OCI-LY7 (cell line): ENCODE measurements at regions not wholly inside any gene's neighbourhood (a gene's known extent, or its start where the extent isn't known, plus 50 kb on each side); places are given as distances from the start of the nearest gene placed in this dataset.

ENCODE experiments used
- BruUV-seq: library from RNA; stranded (reverse); fragments of 400-500 nt; replicated peaks from 2 replicates; lab custom pipeline; 2021; lab: Mats Ljungman, UMichigan
- CTCF ChIA-PET: fragments of 300-600 bp; sonication (Branson Sonifier 250); formaldehyde crosslinking; loops from one replicate; lab custom pipeline; 2022; ENCODE audit warnings: antibody characterized with exemption; ENCODE audit not compliant: unreplicated experiment; lab: Charles Lee
- POLR2A ChIA-PET: fragments of 300-600 bp; sonication (Branson Sonifier 250); formaldehyde crosslinking; loops from one replicate; lab custom pipeline; 2022; ENCODE audit warnings: antibody characterized with exemption; lab: Charles Lee
- DNase-seq: peaks from one replicate; pipeline ENCODE4 v3.0.0-alpha.2; 2015; ENCODE audit warnings: low spot score
- H2AFZ ChIP-seq: fragments of 200-600 bp; sonication (generic), shearing (Covaris generic); 2 replicates; pipeline ENCODE4 v1.6.1; 2014; ENCODE audit warnings: mild to moderate bottlenecking, antibody characterized with exemption, low read length, moderate library complexity
- H3K27ac ChIP-seq: fragments of 200-600 bp; sonication (generic); 2 replicates; pipeline ENCODE4 v1.5.1; 2014; ENCODE audit warnings: mixed run types, low read depth, mild to moderate bottlenecking, moderate library complexity, low read length, inconsistent platforms; ENCODE audit not compliant: poor library complexity, severe bottlenecking
- H3K36me3 ChIP-seq: fragments of 200-600 bp; sonication (generic); 2 replicates; pipeline ENCODE4 v1.6.1; 2014; ENCODE audit warnings: mild to moderate bottlenecking, antibody characterized with exemption, low read length, moderate library complexity, mixed read lengths; ENCODE audit not compliant: insufficient read depth
- H3K4me1 ChIP-seq: fragments of 200-600 bp; sonication (generic); 2 replicates; pipeline ENCODE4 v1.5.1; 2014; ENCODE audit warnings: mild to moderate bottlenecking, low read length; ENCODE audit not compliant: insufficient read depth, poor library complexity, severe bottlenecking
- H3K4me2 ChIP-seq: fragments of 200-600 bp; sonication (generic); 2 replicates; pipeline ENCODE4 v1.6.1; 2014; ENCODE audit warnings: mild to moderate bottlenecking, low read length
- H3K4me3 ChIP-seq: fragments of 200-600 bp; sonication (generic); 2 replicates; pipeline ENCODE4 v1.5.1; 2014; ENCODE audit warnings: mild to moderate bottlenecking, low read depth, low read length; ENCODE audit not compliant: poor library complexity, severe bottlenecking
- H3K79me2 ChIP-seq: fragments of 200-600 bp; sonication (generic); 2 replicates; pipeline ENCODE4 v1.6.1; 2016; ENCODE audit warnings: low read depth, mild to moderate bottlenecking, low read length, moderate library complexity, mixed read lengths; ENCODE audit not compliant: insufficient read depth
- H3K9me2 ChIP-seq: fragments of 200-600 bp; sonication (generic); 2 replicates; pipeline ENCODE4 v1.6.1; 2016; ENCODE audit warnings: mild to moderate bottlenecking, low read length, mixed read lengths; ENCODE audit not compliant: insufficient read depth
- H3K9me3 ChIP-seq: fragments of 200-600 bp; sonication (generic); 2 replicates; pipeline ENCODE4 v1.6.1; 2014; ENCODE audit warnings: mild to moderate bottlenecking, mixed run types, low read length, mixed read lengths
- H4K20me1 ChIP-seq: fragments of 200-600 bp; sonication (generic); 2 replicates; pipeline ENCODE4 v1.6.1; 2014; ENCODE audit warnings: mild to moderate bottlenecking, antibody characterized with exemption, low read length, moderate library complexity, mixed read lengths; ENCODE audit not compliant: insufficient read depth
- CTCF ChIP-seq: fragments of 200-600 bp; sonication (generic); conservative IDR thresholded peaks from 2 replicates; pipeline ENCODE4 v1.5.1; 2014; ENCODE audit warnings: mild to moderate bottlenecking, antibody characterized with exemption, low read length, moderate library complexity, mixed read lengths
- EZH2phosphoT487 ChIP-seq: fragments of 200-600 bp; sonication (generic); IDR thresholded peaks from 2 replicates; pipeline ENCODE4 v1.6.1; 2018; ENCODE audit warnings: low read depth, borderline replicate concordance, mild to moderate bottlenecking, mixed run types, antibody characterized with exemption, low read length, moderate library complexity, mixed read lengths
- intact Hi-C: fragments of 100-400 bp; cut with micrococcal nuclease; formaldehyde crosslinking; loops from one replicate; pipeline ENCODE4 v1.10.0; 2022; ENCODE audit not compliant: unreplicated experiment

DNA sequence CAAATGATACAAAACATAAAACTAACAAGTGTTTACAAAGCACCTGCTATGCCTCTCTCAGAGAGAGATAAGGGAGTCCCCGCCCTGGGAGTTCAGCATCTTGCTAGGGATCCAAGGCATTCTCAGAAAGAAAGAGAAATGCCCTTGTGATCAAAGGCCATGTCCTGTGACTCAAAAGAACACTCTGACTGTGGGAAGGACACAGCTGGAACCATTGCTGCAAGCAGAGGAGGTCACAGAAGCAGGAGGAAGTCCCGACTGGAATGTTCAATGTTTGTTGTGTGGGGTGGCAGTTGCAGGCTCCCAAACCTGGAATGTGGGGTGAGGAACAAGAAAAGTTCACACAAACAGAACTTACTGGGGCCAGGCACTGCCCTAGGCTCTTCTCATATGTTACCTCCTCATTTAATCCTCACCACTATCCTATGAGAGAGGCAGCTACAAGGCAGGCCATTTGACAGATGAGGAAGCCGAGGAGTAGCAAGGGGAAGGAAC is 93.0 kb upstream of the GRIK3 start:
- no TSS peak for BruUV-seq
- Histone ChIP-seq H3K9me2 (no peaks in the 10 kb centered on the region), H3K4me1 (no peaks in the 10 kb centered on the region), H3K79me2 (no peaks in the 10 kb centered on the region), H3K9me3 (no peaks in the 10 kb centered on the region), H4K20me1 (no peaks in the 10 kb centered on the region), H3K4me2 (no peak overlapping the region), H2AFZ (no peak overlapping the region), H3K4me3 (no peak overlapping the region), H3K36me3 (no peaks in the 10 kb centered on the region), H3K27ac (no peak overlapping the region)
- DNase-seq: no peak
- no peak for TF ChIP-seq CTCF
- no peak for TF ChIP-seq EZH2phosphoT487
- ChIA-PET POLR2A (interaction anchor here (0.8 kb wide), 1 partner anchor 201 kb away, joined by 5 read pairs; no protein-coding TSS in a partner anchor), CTCF (no interaction called here)
- intact Hi-C loops: no loop called here

GRCh38 chr1:37128091-37128490 is 93.8 kb upstream of the GRIK3 start:
- H3K36me3 ChIP-seq: no peaks in the 10 kb centered on the region
- H3K27ac ChIP-seq: no peak overlapping the region
- H3K79me2 ChIP-seq: no peaks in the 10 kb centered on the region
- intact Hi-C loops: no loop called here
- no peaks in the 10 kb centered on the region for H3K9me3 ChIP-seq
- no peak overlapping the region for H2AFZ ChIP-seq
- no peak overlapping the region for H3K4me3 ChIP-seq
- ChIA-PET CTCF (no interaction called here), POLR2A (no interaction called here)
- TF ChIP-seq EZH2phosphoT487 (no peak), CTCF (no peak)
- H3K4me1 ChIP-seq: no peaks in the 10 kb centered on the region
- H4K20me1 ChIP-seq: no peaks in the 10 kb centered on the region
- DNase-seq: no peak
- BruUV-seq: no TSS peak
- no peaks in the 10 kb centered on the region for H3K9me2 ChIP-seq
- H3K4me2 ChIP-seq: no peak overlapping the region

DNA sequence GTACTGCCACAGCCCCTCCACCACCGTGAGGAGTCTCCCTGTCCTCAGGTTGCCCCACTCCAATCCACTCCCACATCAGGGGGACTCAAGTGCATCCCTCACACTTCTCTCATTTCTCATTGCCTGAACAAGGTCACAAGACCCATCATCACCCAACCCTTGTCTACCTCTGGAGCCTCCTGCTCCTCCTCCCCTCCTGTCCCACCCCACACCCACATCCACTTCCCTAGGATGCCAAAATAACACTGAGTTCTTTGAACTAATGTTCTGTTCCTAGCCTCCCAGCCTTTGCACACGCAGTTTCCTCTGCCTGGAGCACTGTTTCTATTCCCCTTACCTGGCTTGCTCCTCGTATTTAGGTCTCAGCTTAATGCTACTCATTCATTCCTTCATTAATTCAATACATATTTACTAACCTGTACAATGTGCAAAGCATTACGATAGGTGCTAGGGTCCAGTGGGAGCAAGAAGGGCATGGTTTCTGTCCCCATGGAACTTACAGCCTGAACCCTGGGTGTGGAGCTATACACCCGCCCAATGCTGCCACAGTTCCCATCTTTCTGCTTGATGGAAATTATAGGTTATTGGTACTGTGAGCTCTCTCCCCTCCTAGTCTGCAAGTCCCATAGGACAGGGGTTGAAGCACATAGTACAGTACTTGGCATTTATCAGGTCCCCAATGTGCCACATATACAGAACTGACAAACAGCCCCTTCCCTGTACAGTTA is 96.1 kb upstream of the GRIK3 start:
- TF ChIP-seq CTCF (no peak), EZH2phosphoT487 (no peak)

More for the DNA sequence above, 96.1 kb upstream of the GRIK3 start:
- Histone ChIP-seq H3K4me3 (no peak overlapping the region), H4K20me1 (no peaks in the 10 kb centered on the region), H2AFZ (no peak overlapping the region), H3K27ac (no peak overlapping the region), H3K36me3 (no peaks in the 10 kb centered on the region), H3K9me3 (no peaks in the 10 kb centered on the region), H3K79me2 (no peaks in the 10 kb centered on the region), H3K9me2 (no peaks in the 10 kb centered on the region), H3K4me1 (no peaks in the 10 kb centered on the region), H3K4me2 (no peak overlapping the region)
- intact Hi-C loops: no loop called here
- ChIA-PET POLR2A (no interaction called here), CTCF (no interaction called here)
- DNase-seq: no peak
- BruUV-seq: no TSS peak
